Glutamatergic neuron (in vitro differentiated cells): ENCODE measurements at regions not wholly inside any gene's neighbourhood (a gene's known extent, or its start where the extent isn't known, plus 50 kb on each side); places are given as distances from the start of the nearest gene placed in this dataset.

Experiments
- DNase-seq: peaks from one replicate; pipeline ENCODE4 v3.0.0; 2022
- H3K27ac Mint-ChIP-seq: one replicate; pipeline ENCODE4 v1.8.0; 2020; ENCODE audit warnings: mild to moderate bottlenecking, mixed read lengths, inconsistent platforms; ENCODE audit not compliant: unreplicated experiment
- H3K27me3 Mint-ChIP-seq: one replicate; pipeline ENCODE4 v1.8.0; 2020; ENCODE audit warnings: mild to moderate bottlenecking, moderate library complexity, mixed read lengths, inconsistent platforms; ENCODE audit not compliant: unreplicated experiment
- H3K36me3 Mint-ChIP-seq: one replicate; pipeline ENCODE4 v1.8.0; 2020; ENCODE audit warnings: mild to moderate bottlenecking, mixed read lengths, inconsistent platforms; ENCODE audit not compliant: unreplicated experiment
- H3K4me1 Mint-ChIP-seq: one replicate; pipeline ENCODE4 v1.8.0; 2020; ENCODE audit warnings: mild to moderate bottlenecking, low read depth, mixed read lengths, inconsistent platforms; ENCODE audit not compliant: unreplicated experiment
- H3K4me3 Mint-ChIP-seq: one replicate; pipeline ENCODE4 v1.8.0; 2020; ENCODE audit warnings: mild to moderate bottlenecking, mixed read lengths, inconsistent platforms; ENCODE audit not compliant: unreplicated experiment
- H3K9me3 Mint-ChIP-seq: one replicate; pipeline ENCODE4 v1.8.0; 2020; ENCODE audit warnings: mild to moderate bottlenecking, moderate library complexity, mixed read lengths, inconsistent platforms; ENCODE audit not compliant: unreplicated experiment
- TF ChIP-seq, protein P1 (sequence below): fragments of 200-600 bp; sonication (generic); IDR thresholded peaks from one replicate; pipeline ENCODE4 v1.5.0; 2021; ENCODE audit not compliant: partially characterized antibody, unreplicated experiment

- H3K4me1 Mint-ChIP-seq: no peaks in the 10 kb centered on the region
- H3K4me3 Mint-ChIP-seq: no peak overlapping the region
- H3K27ac Mint-ChIP-seq: no peak overlapping the region
- TF ChIP-seq, protein P1, sequence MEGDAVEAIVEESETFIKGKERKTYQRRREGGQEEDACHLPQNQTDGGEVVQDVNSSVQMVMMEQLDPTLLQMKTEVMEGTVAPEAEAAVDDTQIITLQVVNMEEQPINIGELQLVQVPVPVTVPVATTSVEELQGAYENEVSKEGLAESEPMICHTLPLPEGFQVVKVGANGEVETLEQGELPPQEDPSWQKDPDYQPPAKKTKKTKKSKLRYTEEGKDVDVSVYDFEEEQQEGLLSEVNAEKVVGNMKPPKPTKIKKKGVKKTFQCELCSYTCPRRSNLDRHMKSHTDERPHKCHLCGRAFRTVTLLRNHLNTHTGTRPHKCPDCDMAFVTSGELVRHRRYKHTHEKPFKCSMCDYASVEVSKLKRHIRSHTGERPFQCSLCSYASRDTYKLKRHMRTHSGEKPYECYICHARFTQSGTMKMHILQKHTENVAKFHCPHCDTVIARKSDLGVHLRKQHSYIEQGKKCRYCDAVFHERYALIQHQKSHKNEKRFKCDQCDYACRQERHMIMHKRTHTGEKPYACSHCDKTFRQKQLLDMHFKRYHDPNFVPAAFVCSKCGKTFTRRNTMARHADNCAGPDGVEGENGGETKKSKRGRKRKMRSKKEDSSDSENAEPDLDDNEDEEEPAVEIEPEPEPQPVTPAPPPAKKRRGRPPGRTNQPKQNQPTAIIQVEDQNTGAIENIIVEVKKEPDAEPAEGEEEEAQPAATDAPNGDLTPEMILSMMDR: no peak
- H3K36me3 Mint-ChIP-seq: no peaks in the 10 kb centered on the region
- no peak for DNase-seq
- H3K9me3 Mint-ChIP-seq: peaks cover 2% of the 10 kb centered on the region
- H3K27me3 Mint-ChIP-seq: no peaks in the 10 kb centered on the region
Observed at GRCh38 chr10:126844406-126844805, 60.8 kb upstream of the DOCK1 start.

GRCh38 chr10:126846469-126846868, 58.8 kb upstream of the DOCK1 start:
- TF ChIP-seq, protein P1: no peak
- H3K27me3 Mint-ChIP-seq: peaks cover 1% of the 10 kb centered on the region
- H3K4me3 Mint-ChIP-seq: no peak overlapping the region
- no peaks in the 10 kb centered on the region for H3K36me3 Mint-ChIP-seq
- peaks cover 2% of the 10 kb centered on the region for H3K9me3 Mint-ChIP-seq
- no peak overlapping the region for H3K27ac Mint-ChIP-seq
- no peaks in the 10 kb centered on the region for H3K4me1 Mint-ChIP-seq
- DNase-seq: no peak

DNA sequence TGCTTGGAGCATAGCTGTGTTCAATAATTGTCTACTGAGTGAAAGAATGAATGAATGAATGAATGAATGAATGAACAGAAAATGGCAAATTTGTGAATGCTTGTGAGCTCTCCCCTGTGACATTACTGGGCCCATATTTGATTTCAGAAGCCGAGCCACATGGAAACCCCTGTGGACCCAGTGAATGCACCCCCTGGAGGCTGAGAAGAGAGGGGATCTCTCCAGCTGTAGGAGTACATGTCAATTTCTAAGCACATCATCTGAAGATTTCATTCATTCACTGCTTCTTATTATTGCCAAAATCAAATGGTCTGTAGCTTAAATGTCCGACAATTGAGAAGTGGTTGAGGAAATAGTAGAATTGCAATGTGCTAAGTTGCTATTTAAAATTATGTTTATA, 58.3 kb upstream of the DOCK1 start:
- peaks cover 2% of the 10 kb centered on the region for H3K9me3 Mint-ChIP-seq
- DNase-seq: no peak
- no peak overlapping the region for H3K4me3 Mint-ChIP-seq
- H3K36me3 Mint-ChIP-seq: no peaks in the 10 kb centered on the region
- H3K4me1 Mint-ChIP-seq: no peaks in the 10 kb centered on the region
- H3K27ac Mint-ChIP-seq: no peak overlapping the region
- peaks cover 1% of the 10 kb centered on the region for H3K27me3 Mint-ChIP-seq
- TF ChIP-seq, protein P1: no peak

GRCh38 chr10:126847666-126848065, 57.6 kb upstream of the DOCK1 start:
- Mint-ChIP-seq H3K36me3 (no peaks in the 10 kb centered on the region), H3K9me3 (peaks cover 2% of the 10 kb centered on the region), H3K27ac (no peak overlapping the region), H3K27me3 (peaks cover 1% of the 10 kb centered on the region), H3K4me3 (no peak overlapping the region), H3K4me1 (no peaks in the 10 kb centered on the region)
- no peak for DNase-seq
- TF ChIP-seq, protein P1: no peak

DNA sequence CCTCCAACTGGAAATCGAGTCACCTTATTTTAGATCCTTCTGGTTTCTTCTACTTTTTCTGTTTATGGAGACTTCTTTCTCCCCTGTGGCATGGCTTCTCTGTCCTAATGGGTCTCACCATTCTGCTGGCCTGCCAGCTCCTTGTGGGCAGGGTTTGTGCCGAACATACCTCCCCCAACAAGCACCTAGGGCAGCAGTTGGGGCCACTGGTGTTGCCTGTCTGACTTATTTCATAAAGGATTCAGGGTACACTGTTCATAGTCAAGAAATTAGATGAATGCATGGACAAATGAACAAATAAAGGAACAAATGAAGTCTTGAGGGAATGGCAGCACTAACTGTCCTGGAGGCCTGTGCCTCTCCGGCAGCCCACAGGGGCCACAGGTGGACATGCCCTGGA, 55.6 kb upstream of the DOCK1 start:
- H3K27me3 Mint-ChIP-seq: peaks cover 1% of the 10 kb centered on the region

More for the DNA sequence above, 55.6 kb upstream of the DOCK1 start:
- Mint-ChIP-seq H3K27ac (no peak overlapping the region), H3K36me3 (no peaks in the 10 kb centered on the region), H3K4me1 (no peaks in the 10 kb centered on the region), H3K4me3 (no peak overlapping the region), H3K9me3 (no peaks in the 10 kb centered on the region)
- TF ChIP-seq, protein P1: no peak
- DNase-seq: no peak
